ENCODE measurements at regions not wholly inside any gene's neighbourhood (a gene's known extent, or its start where the extent isn't known, plus 50 kb on each side); places are given as distances from the start of the nearest gene placed in this dataset.
"Not testable (repeated sequence)": the region's sequence is repeated elsewhere in the genome, so short reads cannot be mapped to it uniquely, and the experiment has no call there.

GRCh38 chr6:85343428-85343827 is 106.5 kb upstream of the NT5E start:
- H3K27me3 Mint-ChIP-seq (ENCODE audit: low read depth): peaks cover 11% of the 10 kb centered on the region
- no peaks in the 10 kb centered on the region for H3K9me3 Mint-ChIP-seq
- no peaks in the 10 kb centered on the region for H3K36me3 Mint-ChIP-seq (ENCODE audit: low read depth)
- H3K27ac Mint-ChIP-seq: no peak overlapping the region
- no peak for TF ChIP-seq CTCF (IDR thresholded peaks at IDR 0.05; ENCODE audit: unreplicated experiment in 3 of 3)
- H3K4me1 Mint-ChIP-seq: no peaks in the 10 kb centered on the region
- H3K4me3 Mint-ChIP-seq: no peak overlapping the region

DNA sequence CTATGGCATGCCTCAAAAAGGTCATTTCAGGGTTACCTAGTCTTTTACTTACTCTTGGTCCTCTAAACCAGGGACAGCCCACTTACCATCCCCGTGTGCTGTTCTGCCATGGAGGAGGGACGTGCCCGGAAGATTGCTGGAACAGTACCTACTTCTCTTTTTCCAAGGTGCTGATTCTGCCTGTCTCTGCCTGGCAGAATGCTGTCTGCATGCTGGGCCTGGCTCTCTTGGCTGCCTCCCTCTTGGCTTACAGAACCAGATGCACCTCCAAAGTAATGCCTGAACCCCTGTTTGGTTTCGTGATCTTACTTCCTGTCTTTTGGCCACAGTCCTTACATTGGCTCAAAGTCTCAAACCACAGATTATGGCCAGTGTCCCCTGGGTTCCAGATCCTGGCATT is 120.7 kb upstream of the NT5E start:
- Mint-ChIP-seq H3K27me3 (ENCODE audit: low read depth) (peaks cover 21% of the 10 kb centered on the region), H3K4me3 (no peak overlapping the region), H3K27ac (no peak overlapping the region), H3K4me1 (peaks cover 4% of the 10 kb centered on the region), H3K9me3 (no peaks in the 10 kb centered on the region), H3K36me3 (ENCODE audit: low read depth) (no peaks in the 10 kb centered on the region)
- TF ChIP-seq CTCF (IDR thresholded peaks at IDR 0.05; ENCODE audit: unreplicated experiment in 3 of 3): no peak

DNA sequence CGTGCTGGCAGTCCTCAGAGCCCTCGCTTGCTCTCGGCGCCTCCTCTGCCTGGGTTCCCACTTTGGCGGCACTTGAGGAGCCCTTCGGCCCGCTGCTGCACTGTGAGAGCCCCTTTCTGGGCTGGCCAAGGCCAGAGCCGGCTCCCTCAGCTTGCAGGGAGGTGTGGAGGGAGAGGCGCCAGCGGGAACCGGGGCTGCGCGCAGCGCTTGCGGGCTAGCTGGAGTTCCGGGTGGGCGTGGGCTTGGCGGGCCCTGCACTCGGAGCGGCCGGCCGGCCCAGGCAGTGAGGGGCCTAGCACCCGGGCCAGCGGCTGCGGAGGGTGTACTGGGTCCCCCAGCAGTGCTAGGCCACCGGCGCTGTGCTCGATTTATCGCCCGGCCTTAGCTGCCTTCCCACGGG is 124.1 kb upstream of the NT5E start:
- not testable (repeated sequence) for H3K9me3 Mint-ChIP-seq; H3K36me3 Mint-ChIP-seq (ENCODE audit: low read depth); H3K4me3 Mint-ChIP-seq; H3K27ac Mint-ChIP-seq
- Mint-ChIP-seq H3K27me3 (ENCODE audit: low read depth) (peaks cover 32% of the 10 kb centered on the region), H3K4me1 (peaks cover 19% of the 10 kb centered on the region)

GRCh38 chr6:85323435-85324040 is 126.3 kb upstream of the NT5E start:
- peaks cover 15% of the 10 kb centered on the region for H3K4me1 Mint-ChIP-seq
- TF ChIP-seq CTCF (IDR thresholded peaks at IDR 0.05; ENCODE audit: unreplicated experiment in 3 of 3): peak; percentile 83 to 89 (median 88)
- H3K27me3 Mint-ChIP-seq (ENCODE audit: low read depth): peaks cover 28% of the 10 kb centered on the region
- H3K27ac Mint-ChIP-seq: peak overlapping the region in 2 of 3 experiments; percentile 71 to 81
- H3K36me3 Mint-ChIP-seq (ENCODE audit: low read depth): no peaks in the 10 kb centered on the region
- no peak overlapping the region for H3K4me3 Mint-ChIP-seq
- peaks cover 7% of the 10 kb centered on the region for H3K9me3 Mint-ChIP-seq

DNA sequence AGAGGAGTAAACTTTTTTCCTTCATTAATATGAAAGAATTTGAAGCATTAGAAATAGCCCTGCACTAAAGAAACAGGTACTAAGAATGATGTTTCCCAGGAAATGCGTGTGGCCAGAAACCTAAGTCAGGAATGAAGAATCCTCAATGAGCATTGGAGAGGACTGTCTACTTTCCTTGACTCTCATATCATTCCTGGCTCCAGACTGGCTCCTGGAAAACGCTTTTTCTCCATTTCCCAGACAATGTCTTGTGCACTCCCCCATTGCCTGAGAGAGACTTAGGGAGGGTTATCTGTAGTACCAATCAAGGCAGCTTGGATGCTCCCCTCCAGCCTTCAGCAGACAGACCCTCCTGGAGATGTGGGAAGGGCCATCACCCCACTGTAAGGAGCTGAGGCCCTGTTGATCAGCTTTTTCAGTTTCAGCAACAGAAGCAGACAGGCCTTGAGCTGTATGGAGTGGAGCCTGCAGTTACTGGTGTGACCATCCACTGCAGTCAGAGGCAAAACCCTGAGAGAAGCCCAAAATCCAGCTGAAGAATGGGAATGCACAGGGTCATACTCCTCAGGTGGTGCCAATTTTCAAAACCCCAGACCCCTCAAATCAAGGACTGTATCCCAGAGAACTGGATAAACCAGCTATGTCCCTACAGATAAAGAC is 127.3 kb upstream of the NT5E start:
- no peak for TF ChIP-seq CTCF (IDR thresholded peaks at IDR 0.05; ENCODE audit: unreplicated experiment in 3 of 3)
- Mint-ChIP-seq H3K4me1 (peaks cover 15% of the 10 kb centered on the region), H3K27me3 (ENCODE audit: low read depth) (peaks cover 27% of the 10 kb centered on the region), H3K27ac (peak overlapping the region in 2 of 3 experiments; percentile 71 to 81), H3K36me3 (ENCODE audit: low read depth) (no peaks in the 10 kb centered on the region), H3K9me3 (peaks cover 10% of the 10 kb centered on the region), H3K4me3 (no peak overlapping the region)

GRCh38 chr6:85321906-85322305 is 128.0 kb upstream of the NT5E start:
- peak overlapping the region in 2 of 3 experiments; percentile 46 to 65 for H3K27ac Mint-ChIP-seq
- peaks cover 15% of the 10 kb centered on the region for H3K4me1 Mint-ChIP-seq
- peak overlapping the region in 1 of 3 experiments; percentile 14 for H3K4me3 Mint-ChIP-seq
- no peak for TF ChIP-seq CTCF (IDR thresholded peaks at IDR 0.05; ENCODE audit: unreplicated experiment in 3 of 3)
- peaks cover 20% of the 10 kb centered on the region for H3K27me3 Mint-ChIP-seq (ENCODE audit: low read depth)
- H3K36me3 Mint-ChIP-seq (ENCODE audit: low read depth): no peaks in the 10 kb centered on the region
- peaks cover 16% of the 10 kb centered on the region for H3K9me3 Mint-ChIP-seq

Measured in nephron (organoid).